HEK293 (cell line): ENCODE measurements at regions not wholly inside any gene's neighbourhood (a gene's known extent, or its start where the extent isn't known, plus 50 kb on each side); places are given as distances from the start of the nearest gene placed in this dataset.

Experiments
- CTCF ChIA-PET: fragments of 350-600 bp; formaldehyde crosslinking; extraction: SDS; loops from one replicate; lab custom pipeline; 2021; ENCODE audit warnings: antibody characterized with exemption; lab: Yijun Ruan, JAX
- POLR2A ChIA-PET: fragments of 300-600 bp; formaldehyde crosslinking; extraction: SDS; loops from one replicate; lab custom pipeline; 2020; ENCODE audit warnings: antibody characterized with exemption, inconsistent platforms; lab: Yijun Ruan, JAX
- H3K27ac ChIP-seq: fragments of 200-500 bp; sonication (Bioruptor generic); 2 replicates; pipeline ENCODE4 v1.5.1; 2014; ENCODE audit warnings: low read depth, low read length, control low read depth, inconsistent platforms; ENCODE audit errors: extremely low read depth
- H3K36me3 ChIP-seq, 2 experiments: fragments of 200-500 bp in 1 of 2; sonication (Bioruptor generic) in 1 of 2; 1 replicate in 1 of 2; 2 replicates in 1 of 2; pipeline ENCODE4 v1.5.1; 2014 to 2017; ENCODE audit warnings: inconsistent platforms in 2 of 2, low read length in 2 of 2; ENCODE audit not compliant: control insufficient read depth in 2 of 2, insufficient read depth in 1 of 2
- H3K4me1 ChIP-seq: fragments of 200-500 bp; sonication (Bioruptor generic); 2 replicates; pipeline ENCODE4 v1.5.1; 2014; ENCODE audit warnings: mild to moderate bottlenecking, low read length, inconsistent platforms; ENCODE audit not compliant: control insufficient read depth, insufficient read depth
- H3K4me3 ChIP-seq: 2 replicates; pipeline ENCODE4 v1.5.1; 2011; ENCODE audit warnings: low read depth, mild to moderate bottlenecking, control low read depth, low read length, moderate library complexity
- H3K9me3 ChIP-seq: fragments of 200-500 bp; sonication (Bioruptor generic); 2 replicates; pipeline ENCODE4 v1.5.1; 2014; ENCODE audit warnings: low read depth, low read length, inconsistent platforms; ENCODE audit not compliant: control insufficient read depth, insufficient read depth
- HOXA7 ChIP-seq: sonication (generic); formaldehyde crosslinking; IDR thresholded peaks from 2 replicates; pipeline ENCODE4 v1.8.1; 2022; ENCODE audit warnings: missing genetic modification reagents, borderline replicate concordance
- KLF17 ChIP-seq: fragments of 450-650 bp; formaldehyde crosslinking; IDR thresholded peaks from 2 replicates; pipeline ENCODE4 v1.5.1; 2016; ENCODE audit warnings: missing biosample characterization, missing genetic modification characterization
- KLF7 ChIP-seq: fragments of 450-650 bp; formaldehyde crosslinking; IDR thresholded peaks from 2 replicates; pipeline ENCODE4 v1.5.1; 2016; ENCODE audit warnings: missing biosample characterization, missing genetic modification characterization, borderline replicate concordance
- MEIS1 ChIP-seq: sonication (generic); formaldehyde crosslinking; IDR thresholded peaks from 2 replicates; pipeline ENCODE4 v1.8.1; 2022; ENCODE audit warnings: missing genetic modification reagents, mild to moderate bottlenecking, borderline replicate concordance
- MZF1 ChIP-seq: fragments of 450-650 bp; formaldehyde crosslinking; IDR thresholded peaks from 2 replicates; pipeline ENCODE4 v1.5.1; 2017; ENCODE audit warnings: missing biosample characterization, missing genetic modification characterization, borderline replicate concordance
- SALL2 ChIP-seq: fragments of 450-650 bp; formaldehyde crosslinking; IDR thresholded peaks from 2 replicates; pipeline ENCODE4 v1.5.0; 2017; ENCODE audit warnings: missing biosample characterization, mild to moderate bottlenecking, missing genetic modification characterization, borderline replicate concordance
- TRIM28 ChIP-seq: IDR thresholded peaks from 2 replicates; pipeline ENCODE4 v1.6.1; 2011; ENCODE audit warnings: low read length, control low read depth, borderline replicate concordance
- ZBTB17 ChIP-seq: fragments of 450-650 bp; formaldehyde crosslinking; IDR thresholded peaks from 2 replicates; pipeline ENCODE4 v1.5.1; 2016; ENCODE audit warnings: missing biosample characterization, missing genetic modification characterization
- ZBTB26 ChIP-seq: fragments of 450-650 bp; formaldehyde crosslinking; optimal IDR thresholded peaks from 2 replicates; pipeline ENCODE3; 2016; ENCODE audit warnings: missing biosample characterization, mild to moderate bottlenecking, missing genetic modification characterization
- ZBTB48 ChIP-seq: fragments of 450-650 bp; formaldehyde crosslinking; IDR thresholded peaks from 2 replicates; pipeline ENCODE4 v1.5.1; 2016; ENCODE audit warnings: missing biosample characterization, missing genetic modification characterization
- ZFHX2 ChIP-seq: fragments of 450-650 bp; formaldehyde crosslinking; conservative IDR thresholded peaks from 2 replicates; pipeline ENCODE4 v1.5.1; 2016; ENCODE audit warnings: missing biosample characterization, missing genetic modification characterization
- ZIC2 ChIP-seq: fragments of 450-650 bp; formaldehyde crosslinking; IDR thresholded peaks from 2 replicates; pipeline ENCODE4 v1.5.1; 2016; ENCODE audit warnings: missing biosample characterization, missing genetic modification characterization
- ZNF112 ChIP-seq: fragments of 450-650 bp; formaldehyde crosslinking; IDR thresholded peaks from 2 replicates; pipeline ENCODE4 v1.5.0; 2017; ENCODE audit warnings: missing biosample characterization, missing genetic modification characterization
- ZNF2 ChIP-seq: fragments of 450-650 bp; formaldehyde crosslinking; IDR thresholded peaks from 2 replicates; pipeline ENCODE4 v1.5.1; 2016; ENCODE audit warnings: missing biosample characterization, missing genetic modification characterization
- ZNF239 ChIP-seq: fragments of 450-650 bp; formaldehyde crosslinking; IDR thresholded peaks from 2 replicates; pipeline ENCODE4 v1.5.1; 2016; ENCODE audit warnings: missing biosample characterization, missing genetic modification characterization
- ZNF266 ChIP-seq: fragments of 450-650 bp; formaldehyde crosslinking; IDR thresholded peaks from 2 replicates; pipeline ENCODE4 v1.5.1; 2016; ENCODE audit warnings: missing biosample characterization, missing genetic modification characterization, low read depth
- ZNF354C ChIP-seq: fragments of 450-650 bp; formaldehyde crosslinking; IDR thresholded peaks from 2 replicates; pipeline ENCODE4 v1.5.1; 2016; ENCODE audit warnings: missing biosample characterization, missing genetic modification characterization, low read depth, borderline replicate concordance
- ZNF366 ChIP-seq: fragments of 450-650 bp; formaldehyde crosslinking; conservative IDR thresholded peaks from 2 replicates; pipeline ENCODE4 v1.5.1; 2016; ENCODE audit warnings: missing biosample characterization, missing genetic modification characterization
- ZNF518A ChIP-seq: fragments of 450-650 bp; formaldehyde crosslinking; conservative IDR thresholded peaks from 2 replicates; pipeline ENCODE4 v1.5.1; 2016; ENCODE audit warnings: low read depth, missing biosample characterization, missing genetic modification characterization
- ZNF555 ChIP-seq: fragments of 450-650 bp; formaldehyde crosslinking; conservative IDR thresholded peaks from 2 replicates; pipeline ENCODE4 v1.5.1; 2017; ENCODE audit warnings: missing biosample characterization, mild to moderate bottlenecking, missing genetic modification characterization, inconsistent platforms
- ZNF571 ChIP-seq: fragments of 450-650 bp; formaldehyde crosslinking; IDR thresholded peaks from 2 replicates; pipeline ENCODE4 v1.5.0; 2017; ENCODE audit warnings: missing biosample characterization, missing genetic modification characterization
- ZNF580 ChIP-seq: fragments of 450-650 bp; formaldehyde crosslinking; IDR thresholded peaks from 2 replicates; pipeline ENCODE4 v1.5.1; 2016; ENCODE audit warnings: missing biosample characterization, missing genetic modification characterization
- ZNF610 ChIP-seq: fragments of 450-650 bp; formaldehyde crosslinking; IDR thresholded peaks from 2 replicates; pipeline ENCODE4 v1.5.1; 2016; ENCODE audit warnings: missing biosample characterization, missing genetic modification characterization, borderline replicate concordance
- ZNF658 ChIP-seq: fragments of 450-650 bp; formaldehyde crosslinking; IDR thresholded peaks from 2 replicates; pipeline ENCODE4; 2016; ENCODE audit warnings: missing biosample characterization, missing genetic modification characterization
- ZNF776 ChIP-seq: fragments of 450-650 bp; formaldehyde crosslinking; IDR thresholded peaks from 2 replicates; pipeline ENCODE4 v1.5.0; 2017; ENCODE audit warnings: missing biosample characterization, missing genetic modification characterization, borderline replicate concordance
- ZNF837 ChIP-seq: fragments of 450-650 bp; formaldehyde crosslinking; IDR thresholded peaks from 2 replicates; pipeline ENCODE4 v1.5.1; 2016; ENCODE audit warnings: missing biosample characterization, missing genetic modification characterization
- TF ChIP-seq, protein P1 (sequence below): fragments of 450-650 bp; IDR thresholded peaks from 2 replicates; pipeline ENCODE4 v1.5.1; 2018; ENCODE audit warnings: missing biosample characterization, mild to moderate bottlenecking, missing genetic modification characterization

DNA sequence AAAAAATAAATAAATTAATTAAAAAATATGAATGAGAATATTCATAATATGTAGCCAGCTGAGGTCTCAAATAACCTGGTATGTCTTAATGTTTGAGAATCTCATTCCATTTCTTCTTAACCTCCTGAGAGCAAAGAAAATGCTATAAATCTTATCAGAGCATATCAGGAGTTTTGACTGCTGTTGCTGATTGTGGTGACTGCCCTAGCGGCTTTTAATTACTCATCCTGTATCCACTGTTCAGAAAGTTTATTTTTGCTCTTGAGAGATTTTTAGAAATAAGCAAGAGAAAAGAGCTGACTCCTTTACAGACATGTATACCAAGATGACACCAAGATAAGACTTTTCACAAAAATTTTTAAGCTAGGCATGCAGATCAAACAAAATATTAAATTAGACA is 454.8 kb upstream of the CBLB start:
- ChIA-PET CTCF (interaction anchor here (0.7 kb wide), 1 partner anchor 128 kb away, joined by 4 read pairs; no protein-coding TSS in a partner anchor), POLR2A (no interaction called here)
- no peaks in the 10 kb centered on the region for H3K4me1 ChIP-seq

DNA sequence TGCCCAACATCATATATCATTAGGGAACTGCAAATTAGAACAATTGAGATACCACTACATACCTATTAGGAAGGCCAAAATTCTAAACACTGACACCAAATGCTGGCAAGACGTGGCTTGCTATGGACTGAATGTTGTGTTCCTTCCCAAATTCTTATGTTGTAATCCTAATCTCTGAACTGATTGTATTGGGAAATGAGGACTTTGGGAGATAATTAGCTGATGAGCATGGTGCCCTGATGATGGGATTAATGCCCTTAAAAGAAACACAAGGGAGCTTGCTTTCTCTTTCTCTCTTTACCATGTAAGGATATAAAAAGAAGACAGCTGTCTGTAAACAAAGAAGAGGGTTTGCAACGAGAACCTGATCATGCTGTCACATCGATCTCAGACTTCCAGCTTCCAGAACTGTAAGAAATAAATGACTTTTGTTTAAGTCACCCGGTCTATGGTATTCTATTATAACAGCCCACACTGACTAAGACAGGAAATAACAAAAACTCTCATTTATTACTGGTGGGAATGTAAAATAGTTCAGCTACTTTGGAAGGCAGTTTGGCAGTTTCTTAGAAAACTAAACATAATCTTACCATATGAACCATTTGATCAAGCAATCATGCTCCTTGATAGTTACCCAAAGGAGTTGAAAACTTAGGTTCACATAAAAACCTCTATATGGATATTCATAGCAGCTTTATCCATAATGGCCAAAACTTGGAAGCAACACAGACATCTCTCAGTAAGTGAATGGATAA is 458.3 kb upstream of the CBLB start:
- H3K36me3 ChIP-seq: no peaks in the 10 kb centered on the region
- no peaks in the 10 kb centered on the region for H3K4me1 ChIP-seq
- no peak for TF ChIP-seq ZNF2 (tag by site-specific recombination)
- no peak for TF ChIP-seq ZFHX2
- TF ChIP-seq ZNF518A: no peak
- TF ChIP-seq KLF17 (tag by site-specific recombination): no peak
- TF ChIP-seq ZNF555 (tag by site-specific recombination): no peak
- no peak for TF ChIP-seq ZNF112
- TF ChIP-seq ZNF837 (tag by site-specific recombination): no peak
- TF ChIP-seq SALL2: no peak
- TF ChIP-seq ZNF658 (tag by site-specific recombination): no peak
- no peak for TF ChIP-seq ZNF366 (tag by site-specific recombination)
- TF ChIP-seq ZNF266: no peak
- TF ChIP-seq HOXA7 (CRISPR knock-in tag): no peak
- TF ChIP-seq ZBTB17 (tag by site-specific recombination): no peak
- TF ChIP-seq ZNF580 (tag by site-specific recombination): no peak
- TF ChIP-seq ZNF610 (tag by site-specific recombination): no peak
- no peak for TF ChIP-seq ZNF776 (tag by site-specific recombination)
- TF ChIP-seq ZIC2 (tag by site-specific recombination): no peak
- no peak for TF ChIP-seq KLF7 (tag by site-specific recombination)
- no peak for TF ChIP-seq ZNF239
- TF ChIP-seq, all 188 proteins: peak for 0
- CTCF ChIA-PET: no interaction called here
- Histone ChIP-seq H3K9me3 (no peaks in the 10 kb centered on the region), H3K27ac (no peak overlapping the region), H3K4me3 (no peak overlapping the region)
- POLR2A ChIA-PET: no interaction called here

More for the DNA sequence above, 454.8 kb upstream of the CBLB start:
- Histone ChIP-seq H3K9me3 (no peaks in the 10 kb centered on the region), H3K36me3 (no peaks in the 10 kb centered on the region), H3K4me3 (no peak overlapping the region), H3K27ac (no peak overlapping the region)
- TF ChIP-seq ZBTB26 (tag by site-specific recombination) (no peak), ZBTB48 (tag by site-specific recombination) (no peak), MEIS1 (CRISPR knock-in tag) (no peak), MZF1 (tag by site-specific recombination) (no peak), TRIM28 (no peak), ZNF354C (tag by site-specific recombination) (no peak), ZNF571 (tag by site-specific recombination) (no peak), ZFHX2 (no peak)
- TF ChIP-seq, protein P1, sequence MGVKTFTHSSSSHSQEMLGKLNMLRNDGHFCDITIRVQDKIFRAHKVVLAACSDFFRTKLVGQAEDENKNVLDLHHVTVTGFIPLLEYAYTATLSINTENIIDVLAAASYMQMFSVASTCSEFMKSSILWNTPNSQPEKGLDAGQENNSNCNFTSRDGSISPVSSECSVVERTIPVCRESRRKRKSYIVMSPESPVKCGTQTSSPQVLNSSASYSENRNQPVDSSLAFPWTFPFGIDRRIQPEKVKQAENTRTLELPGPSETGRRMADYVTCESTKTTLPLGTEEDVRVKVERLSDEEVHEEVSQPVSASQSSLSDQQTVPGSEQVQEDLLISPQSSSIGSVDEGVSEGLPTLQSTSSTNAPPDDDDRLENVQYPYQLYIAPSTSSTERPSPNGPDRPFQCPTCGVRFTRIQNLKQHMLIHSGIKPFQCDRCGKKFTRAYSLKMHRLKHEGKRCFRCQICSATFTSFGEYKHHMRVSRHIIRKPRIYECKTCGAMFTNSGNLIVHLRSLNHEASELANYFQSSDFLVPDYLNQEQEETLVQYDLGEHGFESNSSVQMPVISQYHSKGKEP (tag by site-specific recombination): no peak
